DMS53 (cell line): ENCODE measurements at regions not wholly inside any gene's neighbourhood (a gene's known extent, or its start where the extent isn't known, plus 50 kb on each side); places are given as distances from the start of the nearest gene placed in this dataset.

Experiments
- DNase-seq: peaks from one replicate; lab custom pipeline; 2025; lab: John Stamatoyannopoulos, UW

DNA sequence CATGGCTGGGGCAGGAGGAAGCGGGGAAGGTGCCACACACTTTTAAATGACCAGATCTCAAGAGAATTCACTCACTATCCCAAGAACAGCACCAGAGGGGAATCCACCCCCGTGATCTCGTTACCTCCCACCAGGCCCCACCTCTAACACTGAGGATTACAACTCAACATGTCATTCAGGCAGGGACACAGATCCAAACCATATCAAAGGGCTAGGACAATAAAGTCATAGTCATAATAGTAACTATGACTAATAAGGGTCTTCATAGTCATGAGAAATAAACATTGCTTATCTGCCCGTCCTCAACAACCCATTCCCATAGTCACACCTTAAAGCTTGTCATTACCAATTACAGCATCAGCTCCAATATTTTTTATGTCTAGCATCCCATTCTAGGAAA lies 65.3 kb upstream of the SMC2 start:
- DNase-seq = no peak
